ENCODE measurements at regions not wholly inside any gene's neighbourhood (a gene's known extent, or its start where the extent isn't known, plus 50 kb on each side); places are given as distances from the start of the nearest gene placed in this dataset.
"Not testable (repeated sequence)": the region's sequence is repeated elsewhere in the genome, so short reads cannot be mapped to it uniquely, and the experiment has no call there.

- H3K4me1 ChIP-seq (ENCODE audit: control insufficient read depth in 1 of 2, insufficient read depth in 2 of 2, low read length in 2 of 2) = peaks cover 0 to 8% of the 10 kb centered on the region in 2 donors
- H3K36me3 ChIP-seq (ENCODE audit: control insufficient read depth in 1 of 2, insufficient read depth in 2 of 2, low read length in 2 of 2) = no peaks in the 10 kb centered on the region
- no peak overlapping the region for H3K4me3 ChIP-seq (ENCODE audit: low read depth in 1 of 2, low read length in 2 of 2)
- H3K9me3 ChIP-seq (ENCODE audit: control insufficient read depth in 1 of 2, low read length in 2 of 2) = no peaks in the 10 kb centered on the region
- H3K27me3 ChIP-seq (ENCODE audit: low read depth, low read length) = no peaks in the 10 kb centered on the region
- no peak overlapping the region for H3K27ac ChIP-seq (ENCODE audit: low read length)
These were observed 163.3 kb upstream of the THBS1 start for GRCh38 chr15:39417366-39418134.

- Histone ChIP-seq H3K27me3 (ENCODE audit: low read depth, low read length) (no peaks in the 10 kb centered on the region), H3K4me3 (ENCODE audit: low read depth in 1 of 2, low read length in 2 of 2) (no peak overlapping the region), H3K9me3 (ENCODE audit: control insufficient read depth in 1 of 2, low read length in 2 of 2) (no peaks in the 10 kb centered on the region), H3K27ac (ENCODE audit: low read length) (no peak overlapping the region), H3K36me3 (ENCODE audit: control insufficient read depth in 1 of 2, insufficient read depth in 2 of 2, low read length in 2 of 2) (no peaks in the 10 kb centered on the region), H3K4me1 (ENCODE audit: control insufficient read depth in 1 of 2, insufficient read depth in 2 of 2, low read length in 2 of 2) (peaks cover 0 to 8% of the 10 kb centered on the region in 2 donors)
These were observed 161.2 kb upstream of the THBS1 start for GRCh38 chr15:39419651-39420050.

GRCh38 chr15:39420123-39420852, 160.6 kb upstream of the THBS1 start:
- H3K36me3 ChIP-seq (ENCODE audit: control insufficient read depth in 1 of 2, insufficient read depth in 2 of 2, low read length in 2 of 2); H3K4me3 ChIP-seq (ENCODE audit: low read depth in 1 of 2, low read length in 2 of 2); H3K27ac ChIP-seq (ENCODE audit: low read length); H3K4me1 ChIP-seq (ENCODE audit: control insufficient read depth in 1 of 2, insufficient read depth in 2 of 2, low read length in 2 of 2); H3K27me3 ChIP-seq (ENCODE audit: low read depth, low read length); H3K9me3 ChIP-seq (ENCODE audit: control insufficient read depth in 1 of 2, low read length in 2 of 2): not testable (repeated sequence)

- not testable (repeated sequence) for H3K27me3 ChIP-seq (ENCODE audit: low read depth, low read length); H3K27ac ChIP-seq (ENCODE audit: low read length); H3K4me1 ChIP-seq (ENCODE audit: control insufficient read depth in 1 of 2, insufficient read depth in 2 of 2, low read length in 2 of 2); H3K4me3 ChIP-seq (ENCODE audit: low read depth in 1 of 2, low read length in 2 of 2); H3K9me3 ChIP-seq (ENCODE audit: control insufficient read depth in 1 of 2, low read length in 2 of 2); H3K36me3 ChIP-seq (ENCODE audit: control insufficient read depth in 1 of 2, insufficient read depth in 2 of 2, low read length in 2 of 2)
These were observed 160.1 kb upstream of the THBS1 start for GRCh38 chr15:39420853-39421192.

GRCh38 chr15:39426552-39427532, 154.0 kb upstream of the THBS1 start:
- Histone ChIP-seq H3K36me3 (ENCODE audit: control insufficient read depth in 1 of 2, insufficient read depth in 2 of 2, low read length in 2 of 2) (no peaks in the 10 kb centered on the region), H3K27ac (ENCODE audit: low read length) (no peak overlapping the region), H3K4me1 (ENCODE audit: control insufficient read depth in 1 of 2, insufficient read depth in 2 of 2, low read length in 2 of 2) (peaks cover 0 to 8% of the 10 kb centered on the region in 2 donors), H3K4me3 (ENCODE audit: low read depth in 1 of 2, low read length in 2 of 2) (no peak overlapping the region), H3K27me3 (ENCODE audit: low read depth, low read length) (no peaks in the 10 kb centered on the region), H3K9me3 (ENCODE audit: control insufficient read depth in 1 of 2, low read length in 2 of 2) (no peaks in the 10 kb centered on the region)

GRCh38 chr15:39427705-39428104, 153.2 kb upstream of the THBS1 start:
- no peaks in the 10 kb centered on the region for H3K27me3 ChIP-seq (ENCODE audit: low read depth, low read length)
- H3K4me3 ChIP-seq (ENCODE audit: low read depth in 1 of 2, low read length in 2 of 2) = no peak overlapping the region
- peaks cover 0 to 8% of the 10 kb centered on the region in 2 donors for H3K4me1 ChIP-seq (ENCODE audit: control insufficient read depth in 1 of 2, insufficient read depth in 2 of 2, low read length in 2 of 2)
- H3K9me3 ChIP-seq (ENCODE audit: control insufficient read depth in 1 of 2, low read length in 2 of 2) = no peaks in the 10 kb centered on the region
- H3K36me3 ChIP-seq (ENCODE audit: control insufficient read depth in 1 of 2, insufficient read depth in 2 of 2, low read length in 2 of 2) = no peaks in the 10 kb centered on the region
- H3K27ac ChIP-seq (ENCODE audit: low read length) = peak overlapping the region; percentile 34

- peaks cover 11 to 13% of the 10 kb centered on the region in 2 donors for H3K4me1 ChIP-seq (ENCODE audit: control insufficient read depth in 1 of 2, insufficient read depth in 2 of 2, low read length in 2 of 2)
- H3K27ac ChIP-seq (ENCODE audit: low read length) = peak overlapping the region; percentile 13
These were observed 151.0 kb upstream of the THBS1 start for GRCh38 chr15:39429898-39430357.

GRCh38 chr15:39430389-39430788, 150.5 kb upstream of the THBS1 start:
- H3K27ac ChIP-seq (ENCODE audit: low read length) = no peak overlapping the region
- H3K27me3 ChIP-seq (ENCODE audit: low read depth, low read length) = no peaks in the 10 kb centered on the region
- no peak overlapping the region for H3K4me3 ChIP-seq (ENCODE audit: low read depth in 1 of 2, low read length in 2 of 2)
- no peaks in the 10 kb centered on the region for H3K9me3 ChIP-seq (ENCODE audit: control insufficient read depth in 1 of 2, low read length in 2 of 2)
- H3K36me3 ChIP-seq (ENCODE audit: control insufficient read depth in 1 of 2, insufficient read depth in 2 of 2, low read length in 2 of 2) = no peaks in the 10 kb centered on the region
- peaks cover 11 to 13% of the 10 kb centered on the region in 2 donors for H3K4me1 ChIP-seq (ENCODE audit: control insufficient read depth in 1 of 2, insufficient read depth in 2 of 2, low read length in 2 of 2)

More at GRCh38 chr15:39429898-39430357, 151.0 kb upstream of the THBS1 start:
- Histone ChIP-seq H3K9me3 (ENCODE audit: control insufficient read depth in 1 of 2, low read length in 2 of 2) (no peaks in the 10 kb centered on the region), H3K36me3 (ENCODE audit: control insufficient read depth in 1 of 2, insufficient read depth in 2 of 2, low read length in 2 of 2) (no peaks in the 10 kb centered on the region), H3K4me3 (ENCODE audit: low read depth in 1 of 2, low read length in 2 of 2) (no peak overlapping the region), H3K27me3 (ENCODE audit: low read depth, low read length) (no peaks in the 10 kb centered on the region)

GRCh38 chr15:39431376-39431775, 149.5 kb upstream of the THBS1 start:
- no peak overlapping the region for H3K27ac ChIP-seq (ENCODE audit: low read length)
- H3K9me3 ChIP-seq (ENCODE audit: control insufficient read depth in 1 of 2, low read length in 2 of 2) = no peaks in the 10 kb centered on the region
- peaks cover 11 to 13% of the 10 kb centered on the region in 2 donors for H3K4me1 ChIP-seq (ENCODE audit: control insufficient read depth in 1 of 2, insufficient read depth in 2 of 2, low read length in 2 of 2)
- no peak overlapping the region for H3K4me3 ChIP-seq (ENCODE audit: low read depth in 1 of 2, low read length in 2 of 2)
- no peaks in the 10 kb centered on the region for H3K36me3 ChIP-seq (ENCODE audit: control insufficient read depth in 1 of 2, insufficient read depth in 2 of 2, low read length in 2 of 2)
- H3K27me3 ChIP-seq (ENCODE audit: low read depth, low read length) = no peaks in the 10 kb centered on the region

- Histone ChIP-seq H3K9me3 (ENCODE audit: control insufficient read depth in 1 of 2, low read length in 2 of 2) (no peaks in the 10 kb centered on the region), H3K27me3 (ENCODE audit: low read depth, low read length) (no peaks in the 10 kb centered on the region), H3K4me1 (ENCODE audit: control insufficient read depth in 1 of 2, insufficient read depth in 2 of 2, low read length in 2 of 2) (peaks cover 11 to 13% of the 10 kb centered on the region in 2 donors), H3K4me3 (ENCODE audit: low read depth in 1 of 2, low read length in 2 of 2) (no peak overlapping the region), H3K36me3 (ENCODE audit: control insufficient read depth in 1 of 2, insufficient read depth in 2 of 2, low read length in 2 of 2) (no peaks in the 10 kb centered on the region), H3K27ac (ENCODE audit: low read length) (no peak overlapping the region)
These were observed 148.9 kb upstream of the THBS1 start for GRCh38 chr15:39432026-39432425.

- Histone ChIP-seq H3K9me3 (ENCODE audit: control insufficient read depth in 1 of 2, low read length in 2 of 2) (no peaks in the 10 kb centered on the region), H3K27ac (ENCODE audit: low read length) (no peak overlapping the region), H3K4me1 (ENCODE audit: control insufficient read depth in 1 of 2, insufficient read depth in 2 of 2, low read length in 2 of 2) (peaks cover 5 to 11% of the 10 kb centered on the region in 2 donors), H3K36me3 (ENCODE audit: control insufficient read depth in 1 of 2, insufficient read depth in 2 of 2, low read length in 2 of 2) (no peaks in the 10 kb centered on the region), H3K27me3 (ENCODE audit: low read depth, low read length) (no peaks in the 10 kb centered on the region), H3K4me3 (ENCODE audit: low read depth in 1 of 2, low read length in 2 of 2) (no peak overlapping the region)
These were observed 147.9 kb upstream of the THBS1 start for GRCh38 chr15:39432912-39433348.

Data from muscle layer of duodenum (tissue), 2 donors.